ENCODE measurements at regions not wholly inside any gene's neighbourhood (a gene's known extent, or its start where the extent isn't known, plus 50 kb on each side); places are given as distances from the start of the nearest gene placed in this dataset.

DNA sequence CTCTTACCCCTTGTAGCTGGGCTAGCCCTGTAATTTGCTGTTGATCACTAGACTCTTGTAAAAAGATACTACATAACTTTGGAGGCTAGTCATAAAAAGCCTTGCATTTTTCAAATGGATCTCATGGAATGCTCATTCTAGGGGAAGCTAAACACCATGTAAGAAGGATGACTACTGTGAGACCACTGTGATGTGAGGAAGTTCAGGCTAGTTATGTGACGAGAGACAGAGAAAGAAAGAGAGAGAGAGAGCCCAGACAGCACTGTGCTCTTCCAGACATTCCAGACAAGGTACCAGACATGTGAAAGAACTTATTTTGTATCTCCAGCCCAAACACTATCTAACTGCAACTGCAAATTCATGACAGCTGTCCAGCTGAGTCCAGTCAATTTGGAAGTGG, 404.6 kb upstream of the PITX2 start:
- Histone ChIP-seq H3K9me3 (ENCODE audit: low read length) (no peaks in the 10 kb centered on the region), H3K27ac (ENCODE audit: low read depth, low read length, poor library complexity, severe bottlenecking) (no peak overlapping the region), H3K4me1 (ENCODE audit: insufficient read depth, low read length, poor library complexity, severe bottlenecking) (no peaks in the 10 kb centered on the region), H4K20me1 (ENCODE audit: insufficient read depth, low read length) (no peaks in the 10 kb centered on the region), H3K9me2 (ENCODE audit: insufficient read depth, low read length) (no peaks in the 10 kb centered on the region), H3K36me3 (ENCODE audit: insufficient read depth, low read length) (no peaks in the 10 kb centered on the region), H3K4me2 (ENCODE audit: low read length) (no peak overlapping the region), H3K79me2 (ENCODE audit: insufficient read depth, low read depth, low read length) (no peaks in the 10 kb centered on the region), H2AFZ (ENCODE audit: low read length) (no peak overlapping the region), H3K4me3 (ENCODE audit: low read depth, low read length, poor library complexity, severe bottlenecking) (no peak overlapping the region)
- CTCF ChIA-PET (ENCODE audit: unreplicated experiment): no interaction called here
- no TSS peak for BruUV-seq (replicated peaks)
- TF ChIP-seq CTCF (conservative IDR thresholded peaks at IDR 0.05; ENCODE audit: low read length): no peak
- TF ChIP-seq EZH2phosphoT487 (IDR thresholded peaks at IDR 0.05; ENCODE audit: borderline replicate concordance, low read depth, low read length): no peak
- intact Hi-C loops (cut with micrococcal nuclease; ENCODE audit: unreplicated experiment): no loop called here
- POLR2A ChIA-PET: interaction anchor here (0.6 to 1.1 kb wide), 2 partner anchors 23 to 547 kb away, joined by 3 read pairs; no protein-coding TSS in a partner anchor
- no peak for DNase-seq (ENCODE audit: low spot score)

- ChIA-PET CTCF (ENCODE audit: unreplicated experiment) (no interaction called here), POLR2A (interaction anchor here (0.6 kb wide), 2 partner anchors 94 to 937 kb away, joined by 3 to 4 read pairs; no protein-coding TSS in a partner anchor)
- TF ChIP-seq EZH2phosphoT487 (IDR thresholded peaks at IDR 0.05; ENCODE audit: borderline replicate concordance, low read depth, low read length) (no peak), CTCF (conservative IDR thresholded peaks at IDR 0.05; ENCODE audit: low read length) (no peak)
- no peaks in the 10 kb centered on the region for H3K9me2 ChIP-seq (ENCODE audit: insufficient read depth, low read length)
- no peaks in the 10 kb centered on the region for H4K20me1 ChIP-seq (ENCODE audit: insufficient read depth, low read length)
- H3K4me2 ChIP-seq (ENCODE audit: low read length): no peak overlapping the region
- BruUV-seq (replicated peaks): no TSS peak
- H3K27ac ChIP-seq (ENCODE audit: low read depth, low read length, poor library complexity, severe bottlenecking): no peak overlapping the region
- H2AFZ ChIP-seq (ENCODE audit: low read length): no peak overlapping the region
- H3K4me1 ChIP-seq (ENCODE audit: insufficient read depth, low read length, poor library complexity, severe bottlenecking): no peaks in the 10 kb centered on the region
- intact Hi-C loops (cut with micrococcal nuclease; ENCODE audit: unreplicated experiment): no loop called here
- no peaks in the 10 kb centered on the region for H3K36me3 ChIP-seq (ENCODE audit: insufficient read depth, low read length)
- no peaks in the 10 kb centered on the region for H3K9me3 ChIP-seq (ENCODE audit: low read length)
- H3K79me2 ChIP-seq (ENCODE audit: insufficient read depth, low read depth, low read length): no peaks in the 10 kb centered on the region
- H3K4me3 ChIP-seq (ENCODE audit: low read depth, low read length, poor library complexity, severe bottlenecking): no peak overlapping the region
- DNase-seq (ENCODE audit: low spot score): no peak
These were observed 405.9 kb upstream of the PITX2 start for GRCh38 chr4:111028795-111029194.

DNA sequence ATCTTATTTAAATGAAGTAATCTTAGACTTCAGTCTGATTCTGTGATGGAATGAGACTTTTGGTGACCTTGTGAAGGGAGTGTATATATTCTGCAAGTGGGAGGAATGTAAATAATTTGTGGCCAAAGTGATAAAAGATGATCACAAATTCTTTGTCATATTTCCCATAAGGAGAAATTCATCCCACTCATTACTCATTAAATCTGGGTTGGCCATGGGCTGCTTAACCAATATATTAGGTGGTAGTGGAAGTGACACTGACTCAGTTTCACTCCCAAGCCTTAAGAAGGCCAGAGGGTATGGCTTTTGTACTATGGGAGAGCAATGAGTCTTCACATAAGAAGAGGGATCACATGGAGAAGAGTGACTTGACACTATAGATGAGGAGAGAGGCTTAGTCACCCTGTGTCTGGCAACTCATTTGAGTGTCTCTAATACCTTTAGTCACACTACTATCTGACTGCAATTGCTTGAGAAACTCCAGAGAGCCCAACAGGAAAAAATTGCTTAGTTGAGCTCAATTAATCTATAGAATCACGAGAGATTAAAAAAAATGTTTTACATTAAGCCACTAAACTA, 408.2 kb upstream of the PITX2 start:
- H3K36me3 ChIP-seq (ENCODE audit: insufficient read depth, low read length): no peaks in the 10 kb centered on the region
- H2AFZ ChIP-seq (ENCODE audit: low read length): no peak overlapping the region
- H3K27ac ChIP-seq (ENCODE audit: low read depth, low read length, poor library complexity, severe bottlenecking): no peak overlapping the region
- intact Hi-C loops (cut with micrococcal nuclease; ENCODE audit: unreplicated experiment): no loop called here
- ChIA-PET CTCF (ENCODE audit: unreplicated experiment) (no interaction called here), POLR2A (no interaction called here)
- no peaks in the 10 kb centered on the region for H3K9me2 ChIP-seq (ENCODE audit: insufficient read depth, low read length)
- DNase-seq (ENCODE audit: low spot score): no peak
- no peak overlapping the region for H3K4me3 ChIP-seq (ENCODE audit: low read depth, low read length, poor library complexity, severe bottlenecking)
- no peak overlapping the region for H3K4me2 ChIP-seq (ENCODE audit: low read length)
- BruUV-seq (replicated peaks): no TSS peak
- no peaks in the 10 kb centered on the region for H3K4me1 ChIP-seq (ENCODE audit: insufficient read depth, low read length, poor library complexity, severe bottlenecking)
- TF ChIP-seq CTCF (conservative IDR thresholded peaks at IDR 0.05; ENCODE audit: low read length) (no peak), EZH2phosphoT487 (IDR thresholded peaks at IDR 0.05; ENCODE audit: borderline replicate concordance, low read depth, low read length) (no peak)
- no peaks in the 10 kb centered on the region for H3K9me3 ChIP-seq (ENCODE audit: low read length)
- H3K79me2 ChIP-seq (ENCODE audit: insufficient read depth, low read depth, low read length): no peaks in the 10 kb centered on the region
- H4K20me1 ChIP-seq (ENCODE audit: insufficient read depth, low read length): no peaks in the 10 kb centered on the region

All from OCI-LY7 (cell line).